Upper lobe of right lung (tissue), 1 donor: ENCODE measurements at regions not wholly inside any gene's neighbourhood (a gene's known extent, or its start where the extent isn't known, plus 50 kb on each side); places are given as distances from the start of the nearest gene placed in this dataset.

Source experiments
- ATAC-seq: fragments of 200-7000 bp; cut with Tn5 transposase; one replicate; pipeline ENCODE4 v1.9.1; 2020; ENCODE audit warnings: mild to moderate bottlenecking, moderate library complexity
- DNase-seq: peaks from one replicate; pipeline ENCODE4 v3.0.0-alpha.2; 2020
- H3K27ac ChIP-seq: fragments of 200-600 bp; one replicate; pipeline ENCODE4 v1.8.0; 2022
- H3K27me3 ChIP-seq: fragments of 200-600 bp; one replicate; pipeline ENCODE4 v1.8.0; 2022; ENCODE audit warnings: mild to moderate bottlenecking
- H3K36me3 ChIP-seq: fragments of 200-600 bp; one replicate; pipeline ENCODE4 v1.8.0; 2022
- H3K4me1 ChIP-seq: fragments of 200-600 bp; one replicate; pipeline ENCODE4 v1.8.0; 2022
- H3K4me3 ChIP-seq: fragments of 200-600 bp; one replicate; pipeline ENCODE4 v1.8.0; 2022; ENCODE audit warnings: mild to moderate bottlenecking
- H3K9me3 ChIP-seq: fragments of 200-600 bp; one replicate; pipeline ENCODE4 v1.8.0; 2022
- intact Hi-C: fragments of 100-400 bp; cut with DNase I; formaldehyde crosslinking; loops from one replicate; pipeline ENCODE4 v1.11.0; 2022
- TF ChIP-seq, protein P1 (sequence below): fragments of 200-600 bp; IDR thresholded peaks from one replicate; pipeline ENCODE4 v1.8.0; 2022; ENCODE audit warnings: antibody characterized with exemption
- donor health status: DM: no; HTN: yes; CAD: no; lungs with severe emphysema.

DNA sequence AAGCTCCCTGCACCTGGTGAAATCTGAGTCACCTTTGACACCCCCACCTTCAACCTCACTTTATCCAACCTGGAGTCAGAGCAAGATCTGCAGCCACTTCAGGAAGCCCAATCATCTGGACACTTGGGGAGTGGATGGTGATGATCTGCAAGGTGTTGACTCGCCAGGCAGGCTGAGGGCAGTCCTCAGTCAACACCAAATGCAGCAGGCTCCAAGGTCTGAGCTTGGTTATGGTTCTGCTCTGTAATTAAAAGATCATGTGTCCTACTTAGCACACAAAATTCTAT, 446.9 kb downstream of the BRD1 start:
- no peaks in the 10 kb centered on the region for H3K4me1 ChIP-seq
- H3K9me3 ChIP-seq: no peaks in the 10 kb centered on the region
- TF ChIP-seq, protein P1, sequence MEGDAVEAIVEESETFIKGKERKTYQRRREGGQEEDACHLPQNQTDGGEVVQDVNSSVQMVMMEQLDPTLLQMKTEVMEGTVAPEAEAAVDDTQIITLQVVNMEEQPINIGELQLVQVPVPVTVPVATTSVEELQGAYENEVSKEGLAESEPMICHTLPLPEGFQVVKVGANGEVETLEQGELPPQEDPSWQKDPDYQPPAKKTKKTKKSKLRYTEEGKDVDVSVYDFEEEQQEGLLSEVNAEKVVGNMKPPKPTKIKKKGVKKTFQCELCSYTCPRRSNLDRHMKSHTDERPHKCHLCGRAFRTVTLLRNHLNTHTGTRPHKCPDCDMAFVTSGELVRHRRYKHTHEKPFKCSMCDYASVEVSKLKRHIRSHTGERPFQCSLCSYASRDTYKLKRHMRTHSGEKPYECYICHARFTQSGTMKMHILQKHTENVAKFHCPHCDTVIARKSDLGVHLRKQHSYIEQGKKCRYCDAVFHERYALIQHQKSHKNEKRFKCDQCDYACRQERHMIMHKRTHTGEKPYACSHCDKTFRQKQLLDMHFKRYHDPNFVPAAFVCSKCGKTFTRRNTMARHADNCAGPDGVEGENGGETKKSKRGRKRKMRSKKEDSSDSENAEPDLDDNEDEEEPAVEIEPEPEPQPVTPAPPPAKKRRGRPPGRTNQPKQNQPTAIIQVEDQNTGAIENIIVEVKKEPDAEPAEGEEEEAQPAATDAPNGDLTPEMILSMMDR: no peak
- DNase-seq (no peak), ATAC-seq (no peak)
- H3K4me3 ChIP-seq: no peak overlapping the region
- no peaks in the 10 kb centered on the region for H3K36me3 ChIP-seq
- intact Hi-C loops: no loop called here
- no peak overlapping the region for H3K27ac ChIP-seq
- H3K27me3 ChIP-seq: peaks cover 36% of the 10 kb centered on the region

DNA sequence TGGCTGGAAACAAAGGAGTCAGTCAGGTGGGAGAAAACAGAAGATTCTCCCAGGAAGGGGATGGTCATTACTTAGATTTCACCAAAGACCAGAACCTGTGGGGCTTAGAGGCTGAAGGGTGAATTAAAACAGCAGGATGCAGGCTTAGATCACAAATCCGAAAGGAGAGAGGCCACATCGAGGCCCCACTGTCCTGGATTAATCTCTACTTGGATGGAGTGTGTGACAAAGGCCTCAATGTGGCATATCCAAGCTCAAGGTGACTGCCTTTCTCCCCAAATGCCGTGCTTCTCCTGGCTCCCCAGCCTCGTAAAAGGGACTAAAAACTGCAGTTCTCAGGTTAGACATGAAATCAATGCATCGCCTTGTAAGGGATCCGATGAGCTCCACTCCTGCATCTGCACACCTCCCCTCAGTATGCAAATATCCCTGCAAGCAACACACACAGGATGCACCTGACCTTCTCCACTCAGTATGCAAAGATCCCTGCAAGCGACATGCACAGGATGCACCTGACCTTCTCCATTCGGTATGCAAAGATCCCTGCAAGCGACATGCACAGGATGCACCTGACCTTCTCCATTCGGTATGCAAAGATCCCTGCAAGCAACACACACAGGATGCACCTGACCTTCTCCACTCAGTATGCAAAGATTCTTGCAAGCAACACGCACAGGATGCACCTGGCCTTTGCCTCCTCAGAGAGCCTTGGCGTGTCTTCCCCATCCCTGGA, 447.4 kb downstream of the BRD1 start:
- TF ChIP-seq, protein P1: no peak
- no peak overlapping the region for H3K27ac ChIP-seq
- peaks cover 36% of the 10 kb centered on the region for H3K27me3 ChIP-seq
- intact Hi-C loops: no loop called here
- ATAC-seq: no peak
- no peaks in the 10 kb centered on the region for H3K36me3 ChIP-seq
- peak; percentile 28 for DNase-seq
- no peaks in the 10 kb centered on the region for H3K9me3 ChIP-seq
- H3K4me1 ChIP-seq: no peaks in the 10 kb centered on the region
- H3K4me3 ChIP-seq: no peak overlapping the region

DNA sequence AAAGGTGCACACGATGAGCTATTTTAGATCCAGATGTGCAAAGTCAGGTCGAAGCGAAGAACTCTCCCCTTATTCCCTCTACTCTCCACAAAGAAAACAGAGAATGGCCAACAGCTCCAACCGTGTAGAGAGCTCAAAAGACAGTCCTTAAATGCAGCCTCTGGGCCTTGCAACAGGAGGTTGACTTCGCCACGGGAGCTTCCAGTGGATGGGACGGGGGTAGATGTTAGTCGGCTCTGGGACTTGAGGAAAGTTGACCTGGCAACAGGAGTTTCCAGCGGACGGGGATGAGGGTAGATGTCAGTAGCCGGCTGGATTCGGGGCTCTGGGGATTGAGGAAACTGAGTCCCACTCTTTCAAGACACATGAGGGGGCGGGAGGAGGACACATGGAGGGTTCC, 450.4 kb downstream of the BRD1 start:
- H3K27ac ChIP-seq: no peak overlapping the region
- H3K36me3 ChIP-seq: no peaks in the 10 kb centered on the region
- peaks cover 39% of the 10 kb centered on the region for H3K27me3 ChIP-seq
- H3K9me3 ChIP-seq: no peaks in the 10 kb centered on the region
- DNase-seq (peak; percentile 25), ATAC-seq (no peak)
- H3K4me3 ChIP-seq: no peak overlapping the region
- TF ChIP-seq, protein P1: no peak
- intact Hi-C loops: no loop called here
- no peaks in the 10 kb centered on the region for H3K4me1 ChIP-seq

DNA sequence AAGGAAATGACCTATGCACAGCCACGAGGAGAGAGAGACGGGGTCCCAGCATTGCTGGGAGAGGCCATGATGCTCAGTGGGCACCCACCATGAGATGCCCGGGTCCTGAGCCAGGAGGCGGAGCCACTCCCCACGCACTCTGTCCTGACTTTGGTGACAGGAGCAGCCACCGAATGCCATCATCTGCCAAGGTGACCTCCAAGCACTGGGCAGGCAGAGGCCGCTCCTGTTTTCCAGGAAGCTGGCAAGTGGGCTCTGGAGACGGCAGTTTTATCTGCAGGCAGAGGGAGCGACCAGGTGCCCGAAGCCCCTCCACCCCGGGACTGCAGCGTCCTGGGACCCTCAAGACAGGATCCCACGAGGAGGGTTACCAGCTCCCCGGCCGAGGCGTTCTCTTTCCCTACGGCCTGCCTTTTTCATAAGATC, 453.9 kb downstream of the BRD1 start:
- no peak for DNase-seq

DNA sequence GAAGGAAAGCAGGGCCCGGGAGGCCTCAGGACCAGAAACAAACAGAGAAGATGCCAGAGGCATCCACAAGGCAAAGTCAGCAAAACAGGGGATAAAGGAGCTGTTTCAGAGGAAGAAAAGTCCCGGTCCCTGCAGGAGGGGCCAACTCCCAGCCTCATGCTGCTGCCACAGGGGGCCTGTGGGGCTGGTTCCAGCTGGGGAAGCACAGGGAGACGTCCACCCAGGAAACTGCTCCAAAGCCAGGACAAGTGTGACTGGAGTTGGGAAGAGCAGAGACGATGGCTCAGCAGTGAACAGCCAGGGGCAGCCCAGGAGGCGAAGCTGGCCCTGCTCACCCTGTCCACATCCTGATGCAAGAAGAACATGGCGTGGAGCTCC, 454.4 kb downstream of the BRD1 start:
- intact Hi-C loops: no loop called here
- peaks cover 39% of the 10 kb centered on the region for H3K27me3 ChIP-seq
- no peak for ATAC-seq

More for the DNA sequence above, 453.9 kb downstream of the BRD1 start:
- Histone ChIP-seq H3K27me3 (peaks cover 39% of the 10 kb centered on the region), H3K36me3 (no peaks in the 10 kb centered on the region), H3K4me1 (no peaks in the 10 kb centered on the region), H3K27ac (no peak overlapping the region), H3K9me3 (no peaks in the 10 kb centered on the region), H3K4me3 (no peak overlapping the region)
- intact Hi-C loops: no loop called here
- no peak for ATAC-seq
- TF ChIP-seq, protein P1: no peak

More for the DNA sequence above, 454.4 kb downstream of the BRD1 start:
- peak; percentile 22 for DNase-seq
- H3K4me3 ChIP-seq: no peak overlapping the region
- no peak overlapping the region for H3K27ac ChIP-seq
- H3K9me3 ChIP-seq: no peaks in the 10 kb centered on the region
- no peaks in the 10 kb centered on the region for H3K4me1 ChIP-seq
- TF ChIP-seq, protein P1: no peak
- H3K36me3 ChIP-seq: no peaks in the 10 kb centered on the region
